Neuronal stem cell (in vitro differentiated cells): ENCODE measurements at regions not wholly inside any gene's neighbourhood (a gene's known extent, or its start where the extent isn't known, plus 50 kb on each side); places are given as distances from the start of the nearest gene placed in this dataset.
A peak's percentile ranks its signal among the peaks of the same experiment; 100 is the strongest.

Experiments used
- DNase-seq: peaks from one replicate; pipeline ENCODE4 v3.0.0-alpha.2; 2013; ENCODE audit warnings: low spot score
- H2AFZ ChIP-seq: one replicate; pipeline ENCODE4 v1.6.1; 2013; ENCODE audit warnings: mild to moderate bottlenecking, low read length, inconsistent platforms
- H2AK5ac ChIP-seq: 2 replicates; pipeline ENCODE4 v1.6.1; 2013; ENCODE audit warnings: low read depth, mild to moderate bottlenecking, inconsistent platforms, low read length, moderate library complexity, mixed read lengths
- H2BK120ac ChIP-seq: 2 replicates; pipeline ENCODE4 v1.6.1; 2013; ENCODE audit warnings: low read depth, mild to moderate bottlenecking, inconsistent platforms, low read length, moderate library complexity, mixed read lengths
- H2BK12ac ChIP-seq: one replicate; pipeline ENCODE4 v1.6.1; 2013; ENCODE audit warnings: low read length, inconsistent platforms
- H2BK15ac ChIP-seq: 2 replicates; pipeline ENCODE4 v1.6.1; 2013; ENCODE audit warnings: mild to moderate bottlenecking, low read length, inconsistent platforms, mixed read lengths
- H2BK5ac ChIP-seq: one replicate; pipeline ENCODE4 v1.6.1; 2013; ENCODE audit warnings: inconsistent platforms, mild to moderate bottlenecking, low read length, moderate library complexity
- H3K14ac ChIP-seq: one replicate; pipeline ENCODE4 v1.6.1; 2013; ENCODE audit warnings: low read length, inconsistent platforms
- H3K18ac ChIP-seq: 2 replicates; pipeline ENCODE4 v1.6.1; 2013; ENCODE audit warnings: low read length, inconsistent platforms
- H3K23ac ChIP-seq: 2 replicates; pipeline ENCODE4 v1.6.1; 2013; ENCODE audit warnings: low read depth, mild to moderate bottlenecking, mixed read lengths, low read length, inconsistent platforms; ENCODE audit not compliant: poor library complexity
- H3K27ac ChIP-seq: replicated peaks from 3 replicates; pipeline ENCODE4 v1.5.1; 2013; ENCODE audit warnings: low read length, inconsistent platforms
- H3K27me3 ChIP-seq, 3 experiments: 2 replicates each; pipeline ENCODE4 v1.6.1; 2013; ENCODE audit warnings: low read length in 3 of 3, mild to moderate bottlenecking in 2 of 3, inconsistent platforms in 1 of 3, low read depth in 1 of 3, mixed read lengths in 1 of 3, moderate library complexity in 1 of 3; ENCODE audit not compliant: control insufficient read depth in 3 of 3, insufficient read depth in 3 of 3
- H3K36me3 ChIP-seq, 2 donors: replicated peaks in 1 of 2; 2 replicates each; pipeline ENCODE4 v1.6.1; 2013; ENCODE audit warnings: low read length in 2 of 2; ENCODE audit not compliant: control insufficient read depth in 2 of 2, insufficient read depth in 2 of 2
- H3K4ac ChIP-seq: 2 replicates; pipeline ENCODE4 v1.6.1; 2013; ENCODE audit warnings: inconsistent platforms, mild to moderate bottlenecking, low read length, moderate library complexity
- H3K4me1 ChIP-seq, 2 donors: 1 replicate in 1 of 2; 2 replicates in 1 of 2; pipeline ENCODE4 v1.6.1; 2013; ENCODE audit warnings: low read length in 2 of 2, low read depth in 1 of 2; ENCODE audit not compliant: control insufficient read depth in 2 of 2, insufficient read depth in 1 of 2
- H3K4me2 ChIP-seq: one replicate; pipeline ENCODE4 v1.6.1; 2013; ENCODE audit warnings: mild to moderate bottlenecking, low read length, inconsistent platforms; ENCODE audit not compliant: insufficient read depth, poor library complexity, severe bottlenecking
- H3K4me3 ChIP-seq, 2 donors: 2 replicates each; pipeline ENCODE4 v1.5.1; 2013; ENCODE audit warnings: low read length in 2 of 2, mild to moderate bottlenecking in 2 of 2, inconsistent platforms in 1 of 2, moderate library complexity in 1 of 2
- H3K79me1 ChIP-seq: one replicate; pipeline ENCODE4 v1.6.1; 2013; ENCODE audit warnings: low read depth, mild to moderate bottlenecking, inconsistent platforms, low read length, moderate library complexity
- H3K9ac ChIP-seq: one replicate; pipeline ENCODE4 v1.6.1; 2013; ENCODE audit warnings: mild to moderate bottlenecking, low read depth, low read length, inconsistent platforms; ENCODE audit not compliant: poor library complexity
- H3K9me3 ChIP-seq, 2 donors: replicated peaks in 1 of 2; 2 replicates each; pipeline versions ENCODE3 to v1.6.1; 2013; ENCODE audit warnings: low read length in 2 of 2, mild to moderate bottlenecking in 2 of 2, inconsistent platforms in 1 of 2, low read depth in 1 of 2, mixed read lengths in 1 of 2, moderate library complexity in 1 of 2; ENCODE audit not compliant: control insufficient read depth in 2 of 2, insufficient read depth in 1 of 2
- H4K8ac ChIP-seq: one replicate; pipeline ENCODE4 v1.6.1; 2013; ENCODE audit warnings: low read depth, mild to moderate bottlenecking, inconsistent platforms, low read length, moderate library complexity
- H4K91ac ChIP-seq: one replicate; pipeline ENCODE4 v1.6.1; 2013; ENCODE audit warnings: low read length, low read depth, mild to moderate bottlenecking, inconsistent platforms; ENCODE audit not compliant: poor library complexity
- WGBS, 2 donors: extraction: QIAGEN DNeasy Blood & Tissue Kit; methylation state at CpG; one replicate each; pipeline ENCODE4 v1.1.7; 2013; ENCODE audit warnings: missing lambda C conversion rate in 2 of 2, mixed read lengths in 1 of 2; ENCODE audit not compliant: insufficient read length in 2 of 2, insufficient replicate concordance in 1 of 2; ENCODE audit errors: extremely low coverage in 2 of 2; 5-methylcytosine and 5-hydroxymethylcytosine counted together

DNA sequence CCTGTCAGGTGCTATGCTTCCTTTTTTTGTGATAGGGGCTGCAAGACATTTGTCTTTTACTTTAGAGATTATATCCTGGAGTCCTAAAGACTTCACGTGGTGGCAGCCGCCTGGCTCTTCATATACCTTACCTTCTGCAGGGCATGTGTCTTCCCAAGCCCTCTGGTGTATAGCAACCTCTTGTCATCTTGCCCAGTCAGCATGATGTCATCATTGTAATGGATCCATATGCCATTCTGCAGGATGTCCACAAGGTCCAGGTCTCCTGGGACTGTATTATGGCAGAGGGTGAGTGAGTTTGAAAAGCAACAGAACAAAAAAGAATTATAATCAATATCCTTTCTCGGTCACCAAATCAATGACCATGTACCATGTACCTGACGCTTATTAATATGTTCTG lies 82.2 kb upstream of the SCOC start:
- no CpG with 5 or more reads among the region's 4 CpGs for WGBS, 2 donors

DNA sequence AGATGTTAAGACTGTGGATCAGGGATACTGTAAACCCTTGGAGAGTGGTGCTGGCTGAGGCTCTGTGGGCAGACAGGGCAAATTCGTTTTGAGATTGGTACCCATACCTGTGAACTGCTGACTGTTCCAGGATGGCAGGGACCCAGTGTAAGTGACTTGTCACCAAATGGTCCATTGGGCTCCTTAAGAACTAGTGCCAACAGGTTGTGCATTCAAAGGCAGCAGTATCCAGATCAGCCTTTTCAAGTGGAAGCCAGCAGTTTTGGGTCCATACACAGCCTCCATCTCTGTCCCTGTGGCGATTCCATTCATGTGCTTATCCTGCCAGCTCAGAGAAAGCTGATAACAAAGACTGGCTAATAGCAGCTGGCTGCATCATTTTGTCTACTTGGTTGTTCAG lies 84.0 kb upstream of the SCOC start:
- peaks cover 2% of the 10 kb centered on the region for H3K79me1 ChIP-seq
- H3K4me2 ChIP-seq: no peak overlapping the region
- no CpG with 5 or more reads among the region's 2 CpGs for WGBS, 2 donors
- peaks cover 0 to 6% (median 0%) of the 10 kb centered on the region in 3 experiments for H3K27me3 ChIP-seq
- H3K4me1 ChIP-seq: peaks cover 0 to 19% of the 10 kb centered on the region in 2 donors
- no peak overlapping the region for H2BK120ac ChIP-seq
- no peak overlapping the region for H3K14ac ChIP-seq
- peaks cover 0 to 4% of the 10 kb centered on the region in 2 donors for H3K9me3 ChIP-seq
- H3K36me3 ChIP-seq: peaks cover 0 to 4% of the 10 kb centered on the region in 2 donors
- H3K4me3 ChIP-seq: no peak overlapping the region
- H3K27ac ChIP-seq: peak overlapping the region; percentile 11
- H4K8ac ChIP-seq: no peak overlapping the region
- H3K4ac ChIP-seq: no peak overlapping the region
- H2AK5ac ChIP-seq: no peak overlapping the region
- no peak overlapping the region for H2BK15ac ChIP-seq
- no peak overlapping the region for H2BK5ac ChIP-seq
- no peak overlapping the region for H2AFZ ChIP-seq
- H3K9ac ChIP-seq: no peak overlapping the region
- no peak for DNase-seq
- H3K23ac ChIP-seq: no peak overlapping the region
- H2BK12ac ChIP-seq: no peak overlapping the region
- H3K18ac ChIP-seq: no peak overlapping the region
- no peak overlapping the region for H4K91ac ChIP-seq

More for the DNA sequence above, 82.2 kb upstream of the SCOC start:
- Histone ChIP-seq H3K36me3 (peaks cover 0 to 4% of the 10 kb centered on the region in 2 donors), H3K27ac (no peak overlapping the region), H3K9ac (no peak overlapping the region), H2BK15ac (no peak overlapping the region), H3K79me1 (peaks cover 2% of the 10 kb centered on the region), H3K4ac (no peak overlapping the region), H4K8ac (no peak overlapping the region), H2BK120ac (no peak overlapping the region), H3K4me1 (peaks cover 2 to 19% of the 10 kb centered on the region in 2 donors), H3K4me3 (no peak overlapping the region), H2AK5ac (no peak overlapping the region), H3K27me3 (peaks cover 0 to 8% (median 0%) of the 10 kb centered on the region in 3 experiments), H3K9me3 (peaks cover 0 to 4% of the 10 kb centered on the region in 2 donors), H2BK12ac (no peak overlapping the region), H2BK5ac (no peak overlapping the region), H3K14ac (no peak overlapping the region), H3K4me2 (no peak overlapping the region), H3K23ac (no peak overlapping the region), H2AFZ (no peak overlapping the region), H4K91ac (no peak overlapping the region), H3K18ac (no peak overlapping the region)
- no peak for DNase-seq

- Histone ChIP-seq H2BK15ac (no peak overlapping the region), H3K14ac (peak overlapping the region; percentile 42), H4K8ac (no peak overlapping the region), H3K23ac (no peak overlapping the region), H2AK5ac (no peak overlapping the region), H3K9me3 (peaks cover 0 to 4% of the 10 kb centered on the region in 2 donors), H2BK5ac (no peak overlapping the region), H2BK12ac (no peak overlapping the region), H4K91ac (no peak overlapping the region), H3K79me1 (peaks cover 2% of the 10 kb centered on the region), H3K27ac (no peak overlapping the region), H3K18ac (peak overlapping the region; percentile 13), H3K4me2 (no peak overlapping the region), H3K27me3 (no peaks in the 10 kb centered on the region), H2AFZ (no peak overlapping the region), H3K4me3 (no peak overlapping the region), H3K9ac (no peak overlapping the region), H3K36me3 (peaks cover 0 to 4% of the 10 kb centered on the region in 2 donors), H2BK120ac (no peak overlapping the region), H3K4ac (no peak overlapping the region), H3K4me1 (peaks cover 0 to 19% of the 10 kb centered on the region in 2 donors)
- WGBS, 2 donors: no CpG with 5 or more reads among the region's 18 CpGs
- DNase-seq: no peak
Measured at GRCh38 chr4:140286456-140286855, 87.0 kb upstream of the SCOC start.

- H3K27ac ChIP-seq: no peak overlapping the region
- DNase-seq: no peak
- H3K36me3 ChIP-seq: peaks cover 0 to 4% of the 10 kb centered on the region in 2 donors
- H2AFZ ChIP-seq: no peak overlapping the region
- H2BK12ac ChIP-seq: no peak overlapping the region
- H2BK15ac ChIP-seq: no peak overlapping the region
- H3K4ac ChIP-seq: no peak overlapping the region
- no peak overlapping the region for H4K91ac ChIP-seq
- peaks cover 2% of the 10 kb centered on the region for H3K79me1 ChIP-seq
- peaks cover 0 to 13% of the 10 kb centered on the region in 2 donors for H3K4me1 ChIP-seq
- H3K18ac ChIP-seq: no peak overlapping the region
- no peak overlapping the region for H4K8ac ChIP-seq
- H3K14ac ChIP-seq: no peak overlapping the region
- H2BK120ac ChIP-seq: no peak overlapping the region
- no peak overlapping the region for H2AK5ac ChIP-seq
- no peaks in the 10 kb centered on the region for H3K27me3 ChIP-seq
- peaks cover 0 to 4% of the 10 kb centered on the region in 2 donors for H3K9me3 ChIP-seq
- H3K9ac ChIP-seq: no peak overlapping the region
- H3K4me2 ChIP-seq: no peak overlapping the region
- no peak overlapping the region for H2BK5ac ChIP-seq
- H3K23ac ChIP-seq: no peak overlapping the region
- no CpG with 5 or more reads among the region's 2 CpGs for WGBS, 2 donors
- H3K4me3 ChIP-seq: no peak overlapping the region
Measured at GRCh38 chr4:140284456-140284855, 89.0 kb upstream of the SCOC start.
